OCI-LY1 (cell line): ENCODE measurements at regions not wholly inside any gene's neighbourhood (a gene's known extent, or its start where the extent isn't known, plus 50 kb on each side); places are given as distances from the start of the nearest gene placed in this dataset.

ENCODE experiments used
- H2AFZ ChIP-seq: fragments of 200-600 bp; sonication (generic), shearing (Covaris generic); 2 replicates; pipeline ENCODE4 v1.6.0; 2014; ENCODE audit warnings: antibody characterized with exemption, mild to moderate bottlenecking, low read length
- H3F3A ChIP-seq: fragments of 200-600 bp; sonication (generic), shearing (Covaris generic); 2 replicates; pipeline ENCODE4 v1.6.0; 2014; ENCODE audit warnings: mild to moderate bottlenecking, antibody characterized with exemption, low read length, moderate library complexity; ENCODE audit not compliant: insufficient read depth
- H3K27ac ChIP-seq: fragments of 200-600 bp; sonication (generic); 2 replicates; pipeline ENCODE4 v1.5.1; 2014; ENCODE audit warnings: low read length, mixed run types, mild to moderate bottlenecking, low read depth; ENCODE audit not compliant: poor library complexity, severe bottlenecking
- H3K27me3 ChIP-seq: fragments of 200-600 bp; sonication (generic); 2 replicates; pipeline ENCODE4 v1.6.0; 2014; ENCODE audit warnings: antibody characterized with exemption, mild to moderate bottlenecking, low read length, moderate library complexity; ENCODE audit not compliant: insufficient read depth
- H3K36me3 ChIP-seq: fragments of 200-600 bp; sonication (generic); 2 replicates; pipeline ENCODE4 v1.6.1; 2014; ENCODE audit warnings: mild to moderate bottlenecking, antibody characterized with exemption, low read length, moderate library complexity, mixed read lengths; ENCODE audit not compliant: insufficient read depth
- H3K4me1 ChIP-seq: fragments of 200-600 bp; sonication (generic); 2 replicates; pipeline ENCODE4 v1.5.1; 2014; ENCODE audit warnings: mild to moderate bottlenecking, low read length, moderate library complexity; ENCODE audit not compliant: insufficient read depth, severe bottlenecking
- H3K4me2 ChIP-seq: fragments of 200-600 bp; sonication (generic), shearing (Covaris generic); 2 replicates; pipeline ENCODE4 v1.6.1; 2014; ENCODE audit warnings: low read length
- H3K4me3 ChIP-seq: fragments of 200-600 bp; sonication (generic); 2 replicates; pipeline ENCODE4 v1.5.1; 2014; ENCODE audit warnings: low read length, low read depth, mild to moderate bottlenecking, mixed read lengths; ENCODE audit not compliant: poor library complexity, severe bottlenecking
- H3K79me2 ChIP-seq: fragments of 200-600 bp; shearing (Covaris generic); 2 replicates; pipeline ENCODE4 v1.6.1; 2016; ENCODE audit warnings: mixed run types, low read length, mixed read lengths; ENCODE audit not compliant: insufficient read depth
- H3K9ac ChIP-seq: fragments of 200-600 bp; sonication (generic), shearing (Covaris generic); 2 replicates; pipeline ENCODE4 v1.6.1; 2014; ENCODE audit warnings: mild to moderate bottlenecking, low read length, mixed read lengths
- H3K9me2 ChIP-seq: fragments of 200-600 bp; sonication (generic), shearing (Covaris generic); 2 replicates; pipeline ENCODE4 v1.6.1; 2014; ENCODE audit warnings: low read depth, mild to moderate bottlenecking, low read length, mixed read lengths
- H3K9me3 ChIP-seq: fragments of 200-600 bp; shearing (Covaris generic); 2 replicates; pipeline ENCODE4 v1.6.1; 2014; ENCODE audit warnings: low read length, mixed read lengths
- H4K20me1 ChIP-seq: fragments of 200-600 bp; sonication (generic), shearing (Covaris generic); 2 replicates; pipeline ENCODE4 v1.6.0; 2016; ENCODE audit warnings: mild to moderate bottlenecking, low read length; ENCODE audit not compliant: insufficient read depth
- CTCF ChIP-seq: fragments of 200-600 bp; sonication (generic), shearing (Covaris generic); IDR thresholded peaks from 2 replicates; pipeline ENCODE4 v1.5.1; 2017; ENCODE audit warnings: mild to moderate bottlenecking, antibody characterized with exemption, low read length, moderate library complexity, mixed read lengths
- EZH2 ChIP-seq: fragments of 200-600 bp; sonication (generic), shearing (Covaris generic); IDR thresholded peaks from 2 replicates; pipeline ENCODE4 v1.8.0; 2017; ENCODE audit warnings: borderline replicate concordance, mixed run types, mild to moderate bottlenecking, antibody characterized with exemption, low read length, moderate library complexity, mixed read lengths

DNA sequence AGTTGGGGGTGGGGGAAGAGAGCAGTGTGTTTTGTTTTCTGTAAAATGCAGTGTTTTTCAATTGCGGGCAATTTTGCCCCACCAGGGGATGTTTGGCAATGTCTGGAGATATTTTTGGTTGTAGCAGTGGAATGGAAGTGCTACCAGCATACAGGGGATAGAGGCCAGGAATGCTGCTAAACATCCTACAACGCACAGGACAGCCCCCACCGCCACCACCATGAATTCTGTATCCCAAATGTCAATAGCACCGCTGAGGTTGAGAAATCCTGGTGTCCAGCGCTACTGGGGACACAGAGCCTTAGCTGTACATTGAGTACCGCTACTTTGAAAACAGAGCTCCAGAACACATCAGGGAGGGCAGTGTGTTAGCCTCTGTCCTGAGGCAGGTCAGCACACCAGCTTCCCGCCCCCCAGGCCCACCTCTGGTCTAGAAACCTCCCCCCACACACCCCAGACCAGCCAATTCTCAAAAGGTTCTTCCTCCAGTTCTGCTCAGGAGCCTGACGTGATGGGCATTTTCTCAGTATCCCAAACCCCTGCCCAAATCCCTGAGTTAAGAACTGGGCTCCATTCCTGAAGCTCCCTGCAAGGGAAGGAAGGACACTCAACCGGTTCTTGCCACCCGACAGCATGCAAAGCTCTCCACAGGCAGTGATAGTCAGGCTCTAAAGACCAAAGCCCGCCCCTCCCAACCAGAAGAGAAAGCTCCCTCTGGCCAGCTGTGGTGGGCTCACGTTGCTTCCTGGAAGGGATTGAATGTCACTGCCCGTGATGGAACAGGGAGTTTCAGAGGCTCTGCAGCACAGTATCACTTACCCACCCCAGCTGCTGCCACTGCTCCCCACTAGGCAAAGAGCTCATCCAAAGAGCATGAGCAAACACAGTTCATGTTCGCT, 321.5 kb upstream of the JARID2 start:
- Histone ChIP-seq H3K4me1 (no peaks in the 10 kb centered on the region), H3K36me3 (no peaks in the 10 kb centered on the region), H3K9ac (no peak overlapping the region), H3K4me3 (no peak overlapping the region), H3K9me2 (no peaks in the 10 kb centered on the region), H3K27me3 (no peaks in the 10 kb centered on the region), H3K79me2 (no peaks in the 10 kb centered on the region), H3K27ac (no peak overlapping the region), H3K4me2 (no peak overlapping the region), H2AFZ (no peak overlapping the region), H3K9me3 (no peaks in the 10 kb centered on the region), H3F3A (no peaks in the 10 kb centered on the region), H4K20me1 (no peaks in the 10 kb centered on the region)
- TF ChIP-seq EZH2 (no peak), CTCF (no peak)

DNA sequence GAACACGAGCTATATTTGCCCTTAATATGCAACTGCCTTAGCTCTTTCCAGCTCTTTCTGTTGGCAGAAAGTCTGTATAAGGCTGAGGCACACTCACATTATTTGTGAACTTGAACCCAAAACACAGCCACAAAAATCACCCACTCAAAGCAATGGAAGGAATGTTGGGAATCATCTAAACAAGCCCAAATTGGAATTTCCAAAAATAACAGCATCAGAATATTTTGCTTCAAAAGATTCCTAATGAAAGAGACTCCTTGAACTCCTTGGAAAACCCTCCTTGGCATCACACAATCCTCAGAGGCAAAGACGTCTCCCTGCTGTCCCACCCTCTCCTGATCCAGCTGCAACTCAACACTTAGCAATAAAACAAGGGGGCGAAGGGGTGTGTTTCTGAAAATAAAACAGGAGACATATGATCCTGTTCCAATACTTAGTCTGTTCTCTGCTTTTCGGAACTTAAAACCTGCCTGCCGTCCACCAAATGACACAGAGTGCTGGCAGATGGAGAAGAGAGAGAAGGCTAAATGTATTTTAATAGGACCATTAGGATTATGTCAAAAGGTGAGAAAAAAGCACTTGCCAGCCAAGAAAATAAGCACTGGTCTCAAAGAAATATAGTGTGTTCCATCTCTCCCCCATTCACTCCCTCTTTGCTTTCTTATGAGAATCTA, 320.7 kb upstream of the JARID2 start:
- Histone ChIP-seq H3K27ac (no peak overlapping the region), H3K79me2 (no peaks in the 10 kb centered on the region), H3K36me3 (no peaks in the 10 kb centered on the region), H2AFZ (no peak overlapping the region), H3K9me3 (no peaks in the 10 kb centered on the region), H3F3A (no peaks in the 10 kb centered on the region), H3K4me2 (no peak overlapping the region), H3K4me1 (no peaks in the 10 kb centered on the region), H3K9ac (no peak overlapping the region), H3K27me3 (no peaks in the 10 kb centered on the region), H3K9me2 (no peaks in the 10 kb centered on the region), H4K20me1 (no peaks in the 10 kb centered on the region), H3K4me3 (no peak overlapping the region)
- no peak for TF ChIP-seq CTCF
- no peak for TF ChIP-seq EZH2

DNA sequence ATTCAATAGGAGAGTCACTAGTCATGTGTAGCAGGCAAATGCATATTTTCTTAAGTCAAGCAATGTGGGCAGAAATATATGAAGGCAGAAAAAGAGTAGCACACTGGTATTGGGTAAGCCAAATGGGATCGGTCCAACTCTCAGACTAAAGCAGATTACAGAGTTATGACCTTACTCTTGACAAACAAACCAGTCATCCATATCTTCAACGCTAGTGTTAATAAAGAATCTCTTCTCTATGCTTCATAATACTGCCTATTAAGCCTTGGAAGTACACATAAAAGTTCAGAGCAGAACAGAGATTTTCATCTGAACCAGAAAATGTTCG, 320.2 kb upstream of the JARID2 start:
- Histone ChIP-seq H3K9me3 (no peaks in the 10 kb centered on the region), H3K27me3 (no peaks in the 10 kb centered on the region), H3K4me2 (no peak overlapping the region), H2AFZ (no peak overlapping the region), H3F3A (no peaks in the 10 kb centered on the region), H3K27ac (no peak overlapping the region), H4K20me1 (no peaks in the 10 kb centered on the region), H3K4me3 (no peak overlapping the region), H3K9ac (no peak overlapping the region), H3K36me3 (no peaks in the 10 kb centered on the region), H3K9me2 (no peaks in the 10 kb centered on the region), H3K79me2 (no peaks in the 10 kb centered on the region), H3K4me1 (no peaks in the 10 kb centered on the region)
- TF ChIP-seq CTCF: no peak
- TF ChIP-seq EZH2: no peak
